MG63 (cell line): ENCODE measurements at regions not wholly inside any gene's neighbourhood (a gene's known extent, or its start where the extent isn't known, plus 50 kb on each side); places are given as distances from the start of the nearest gene placed in this dataset.
"Not testable (repeated sequence)": the region's sequence is repeated elsewhere in the genome, so short reads cannot be mapped to it uniquely, and the experiment has no call there.

ENCODE experiments used
- DNase-seq: peaks from one replicate; pipeline ENCODE4 v3.0.0-alpha.2; 2020
- H3K27me3 ChIP-seq: fragments of 250-450 bp; sonication (Bioruptor Pico); 2 replicates; pipeline ENCODE4 v1.5.1; 2020; ENCODE audit warnings: mild to moderate bottlenecking, moderate library complexity
- H3K36me3 ChIP-seq: fragments of 250-450 bp; sonication (Bioruptor Pico); 2 replicates; pipeline ENCODE4 v1.5.1; 2020; ENCODE audit warnings: mild to moderate bottlenecking, moderate library complexity
- H3K4me3 ChIP-seq: fragments of 250-450 bp; sonication (Bioruptor Pico); 2 replicates; pipeline ENCODE4 v1.5.1; 2020; ENCODE audit warnings: mild to moderate bottlenecking, moderate library complexity
- H3K9me3 ChIP-seq: fragments of 250-450 bp; sonication (Bioruptor Pico); 2 replicates; pipeline ENCODE4 v1.5.1; 2020; ENCODE audit warnings: mild to moderate bottlenecking, moderate library complexity

DNA sequence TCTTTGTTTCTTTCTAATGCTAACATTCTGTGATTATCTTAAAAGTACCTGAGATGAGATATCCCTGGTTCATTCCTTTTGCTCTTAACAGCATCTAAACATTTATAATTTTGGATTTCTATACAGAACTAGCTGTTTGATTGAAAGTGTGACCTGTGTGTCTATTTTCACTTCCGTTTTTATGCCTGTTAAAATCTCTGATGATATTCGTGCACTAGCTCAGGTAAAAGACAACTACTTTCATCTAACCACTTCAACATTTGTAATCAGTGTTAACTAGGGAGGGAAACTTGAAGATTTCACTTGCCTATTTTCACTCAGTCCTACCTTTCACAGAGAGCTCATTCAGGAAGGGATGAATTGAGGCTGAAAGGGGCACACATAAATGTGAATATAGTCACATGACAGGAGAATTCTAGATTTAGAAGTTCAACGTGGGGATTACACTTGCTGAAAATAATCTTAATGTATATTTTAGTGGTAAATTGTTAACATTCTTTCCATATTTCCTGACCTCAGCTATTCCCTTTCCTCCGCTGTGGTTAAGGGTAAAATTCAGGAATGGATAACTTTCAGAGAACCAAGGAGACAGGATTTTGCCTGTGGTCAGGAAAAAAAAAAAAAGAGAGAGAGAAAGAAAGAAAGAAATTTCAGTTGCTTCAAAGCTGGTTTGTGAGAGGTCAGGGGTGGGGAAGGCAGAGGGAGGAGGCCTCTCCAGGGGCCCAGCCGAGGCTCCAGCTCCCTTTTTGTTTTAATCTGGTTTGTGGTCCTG, 159.8 kb upstream of the TSC22D2 start:
- DNase-seq: peak; percentile 70
- H3K4me3 ChIP-seq: no peak overlapping the region
- no peaks in the 10 kb centered on the region for H3K27me3 ChIP-seq
- H3K36me3 ChIP-seq: no peaks in the 10 kb centered on the region
- H3K9me3 ChIP-seq: no peaks in the 10 kb centered on the region; the same call in 1 of the 2 replicates

DNA sequence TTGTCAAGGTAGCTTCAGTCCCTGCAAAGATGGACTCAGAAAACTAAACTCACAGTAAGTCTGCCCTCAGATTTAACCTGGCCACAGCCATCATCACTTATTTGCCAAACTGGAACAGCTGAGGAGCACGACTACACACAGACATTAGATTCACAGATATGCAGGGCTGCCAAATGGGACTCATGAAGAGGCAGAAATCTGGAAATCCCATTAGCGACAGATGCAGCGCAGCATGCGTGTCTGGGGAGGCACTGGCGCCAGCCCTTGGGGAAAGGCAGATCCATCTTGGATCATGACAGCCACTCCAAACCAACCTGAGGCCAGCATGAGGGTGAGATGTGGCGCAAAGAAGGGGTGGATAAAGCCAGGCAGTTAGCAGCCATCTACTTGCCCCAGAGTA, 160.7 kb upstream of the TSC22D2 start:
- Histone ChIP-seq H3K36me3 (no peaks in the 10 kb centered on the region), H3K9me3 (no peaks in the 10 kb centered on the region; the same call in 1 of the 2 replicates), H3K4me3 (no peak overlapping the region), H3K27me3 (no peaks in the 10 kb centered on the region)
- DNase-seq: no peak

DNA sequence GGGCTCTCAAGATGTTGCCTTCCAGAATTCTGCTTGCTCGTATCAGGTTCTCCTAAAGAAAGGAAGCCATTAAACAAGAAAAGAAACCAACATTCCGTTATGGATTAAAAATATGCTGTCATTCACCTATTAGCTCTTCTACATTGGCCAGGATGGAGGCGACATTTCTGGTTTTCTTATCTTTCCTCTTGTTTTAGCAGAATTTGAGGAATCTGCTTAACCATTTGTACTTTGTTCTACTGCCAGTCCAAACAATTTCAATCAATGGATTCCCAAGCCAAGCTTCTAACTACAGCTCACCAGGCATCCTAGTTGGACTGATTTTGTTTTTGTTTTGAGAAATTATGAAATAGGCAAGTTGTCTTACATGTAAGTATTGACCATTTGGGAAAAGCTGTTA, 164.6 kb upstream of the TSC22D2 start:
- no peak overlapping the region for H3K4me3 ChIP-seq
- no peak for DNase-seq
- no peaks in the 10 kb centered on the region; the same call in 1 of the 2 replicates for H3K9me3 ChIP-seq
- H3K36me3 ChIP-seq: no peaks in the 10 kb centered on the region
- H3K27me3 ChIP-seq: no peaks in the 10 kb centered on the region

DNA sequence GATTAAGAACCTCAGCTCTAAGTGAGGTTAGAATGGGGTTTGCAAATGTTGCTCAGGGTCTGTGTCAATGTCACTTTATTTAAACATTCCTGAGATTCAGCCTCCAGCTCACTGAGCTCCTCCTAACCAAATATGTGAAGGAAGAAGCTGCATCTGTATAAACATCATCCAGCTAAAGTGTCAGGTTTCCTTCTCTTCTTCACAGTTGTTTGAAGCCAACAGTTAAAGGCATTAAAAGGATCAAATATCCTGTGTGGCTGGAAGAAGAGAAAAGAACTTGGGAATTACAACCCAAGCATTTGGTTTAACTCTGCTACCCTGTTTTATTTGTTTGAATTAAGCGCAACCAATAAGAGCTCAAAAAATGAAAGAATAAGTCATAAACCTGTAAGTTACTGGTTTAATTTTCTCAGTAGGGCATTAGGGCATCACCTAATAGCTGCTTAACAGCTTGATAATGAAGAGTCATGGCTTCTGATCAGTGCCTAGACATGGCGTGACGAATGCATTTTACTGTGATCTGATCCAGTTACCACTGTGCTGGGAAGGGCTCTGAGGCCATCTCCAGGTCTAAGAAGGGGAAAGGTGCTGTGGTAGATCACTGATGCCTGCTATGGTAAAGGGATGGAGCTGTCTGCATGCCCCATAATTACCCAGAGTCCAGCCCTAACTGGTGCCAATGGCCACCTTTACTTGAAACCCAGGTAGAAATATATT, 165.7 kb upstream of the TSC22D2 start:
- Histone ChIP-seq H3K4me3 (no peak overlapping the region), H3K27me3 (no peaks in the 10 kb centered on the region), H3K36me3 (no peaks in the 10 kb centered on the region), H3K9me3 (no peaks in the 10 kb centered on the region; the same call in 1 of the 2 replicates)
- DNase-seq: no peak

DNA sequence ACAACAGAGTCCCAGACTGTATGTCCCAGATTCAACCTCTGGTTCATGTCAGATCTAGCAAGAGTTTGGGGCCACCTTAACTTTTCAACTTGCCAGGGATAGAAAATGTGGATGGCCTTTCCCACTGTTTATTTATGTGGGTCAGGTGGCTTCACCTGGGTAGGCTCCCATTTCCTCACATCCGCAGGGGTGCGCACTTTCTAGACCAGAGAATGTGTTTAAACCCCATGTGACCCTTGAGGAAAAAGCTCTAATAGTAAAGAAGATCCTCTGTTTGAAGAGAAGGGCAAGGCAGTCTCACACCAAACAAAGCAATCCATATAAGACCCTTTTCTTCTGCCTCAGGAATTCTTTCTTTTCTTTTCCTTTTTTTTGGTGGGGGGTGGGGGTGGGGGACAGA, 167.2 kb upstream of the TSC22D2 start:
- Histone ChIP-seq H3K4me3 (no peak overlapping the region), H3K36me3 (no peaks in the 10 kb centered on the region), H3K9me3 (no peaks in the 10 kb centered on the region; the same call in 1 of the 2 replicates), H3K27me3 (no peaks in the 10 kb centered on the region)
- no peak for DNase-seq

DNA sequence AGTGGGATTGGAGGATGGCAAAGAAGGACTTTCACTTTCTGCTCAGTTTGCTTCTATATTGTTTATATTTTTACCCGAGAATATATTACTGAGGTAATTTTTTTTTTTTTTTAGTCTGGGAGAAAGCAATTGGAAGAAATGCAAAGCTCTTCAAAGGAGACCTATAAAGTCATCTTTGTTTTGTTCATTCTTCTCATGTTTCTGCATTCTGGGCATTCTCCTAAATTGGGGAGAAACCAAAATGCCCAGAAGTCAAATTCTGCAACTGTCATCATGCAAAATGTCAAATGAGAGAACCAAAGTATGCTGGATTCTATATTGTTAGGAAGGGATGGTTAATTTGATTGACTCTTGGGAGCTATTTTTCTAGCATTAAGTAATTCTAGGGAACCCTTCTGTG, 168.3 kb upstream of the TSC22D2 start:
- Histone ChIP-seq H3K36me3 (no peaks in the 10 kb centered on the region), H3K4me3 (no peak overlapping the region), H3K9me3 (no peaks in the 10 kb centered on the region), H3K27me3 (no peaks in the 10 kb centered on the region)
- no peak for DNase-seq

DNA sequence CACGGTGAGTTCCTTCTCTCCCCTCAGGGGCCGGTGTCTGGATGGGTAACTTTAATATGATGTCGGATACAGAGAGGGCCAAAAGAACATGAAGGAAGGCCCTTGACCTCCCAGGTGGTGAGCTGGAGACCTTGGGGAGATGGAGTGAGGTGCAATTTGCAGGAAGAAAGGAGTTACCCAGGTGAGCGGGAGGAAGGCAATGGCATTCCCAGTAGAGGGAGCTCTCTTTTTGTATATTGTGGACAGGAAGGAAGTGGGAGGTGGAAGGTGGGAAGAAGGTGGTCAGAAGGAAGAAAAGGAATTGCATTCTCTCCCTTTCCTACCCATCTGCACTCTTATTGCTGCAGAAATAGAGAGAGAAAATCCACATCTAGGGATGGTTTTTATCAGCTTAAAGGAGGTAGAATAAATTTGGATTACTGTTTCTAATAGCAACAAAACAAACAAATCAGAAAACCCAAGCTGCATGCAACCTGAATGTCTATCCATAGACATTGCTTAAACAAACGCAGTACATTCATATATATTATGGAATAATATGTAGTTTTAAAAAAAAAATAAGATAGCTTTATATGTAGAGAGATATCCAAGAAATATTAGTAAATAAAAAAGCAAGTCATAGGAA, 169.0 kb upstream of the TSC22D2 start:
- Histone ChIP-seq H3K27me3 (no peaks in the 10 kb centered on the region), H3K4me3 (no peak overlapping the region), H3K9me3 (no peaks in the 10 kb centered on the region), H3K36me3 (no peaks in the 10 kb centered on the region)
- no peak for DNase-seq

DNA sequence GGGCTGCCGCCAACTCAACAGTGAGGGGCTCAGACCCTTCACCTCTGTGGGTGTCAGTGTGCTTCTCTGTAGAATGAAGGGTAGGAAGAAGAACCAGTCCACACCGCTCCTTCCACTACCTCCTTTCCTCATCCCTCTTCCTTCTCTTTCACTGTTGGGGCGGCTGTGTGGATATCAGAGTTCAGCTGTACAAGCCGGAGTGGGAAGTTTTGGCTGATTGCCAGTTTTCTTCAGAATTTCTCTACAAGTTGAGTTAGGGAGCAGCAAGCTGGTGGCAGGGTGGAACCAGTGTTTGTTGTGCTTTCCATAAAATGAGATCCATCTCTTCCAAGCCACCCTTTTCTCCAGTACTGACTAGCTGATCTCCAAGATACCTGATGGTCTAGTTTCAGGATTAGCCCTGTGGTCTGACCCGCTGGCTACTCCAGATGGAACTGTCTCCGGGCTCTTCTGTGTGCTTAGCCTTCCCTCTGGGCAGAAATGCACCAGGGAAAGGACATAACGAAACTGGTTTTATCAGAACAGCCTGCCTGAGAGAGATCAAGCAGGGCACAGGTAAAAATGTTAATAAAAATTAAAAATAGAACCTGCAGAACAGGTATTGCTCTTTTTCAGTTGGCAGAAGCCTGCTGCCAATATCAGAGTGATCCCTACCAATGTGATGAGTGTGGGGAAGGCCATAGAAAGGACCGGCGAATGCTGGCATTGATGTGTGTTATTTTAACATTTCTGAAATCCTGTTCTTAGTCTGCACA, 169.9 kb upstream of the TSC22D2 start:
- Histone ChIP-seq H3K36me3 (no peaks in the 10 kb centered on the region), H3K4me3 (no peak overlapping the region), H3K27me3 (no peaks in the 10 kb centered on the region), H3K9me3 (no peaks in the 10 kb centered on the region)
- no peak for DNase-seq

DNA sequence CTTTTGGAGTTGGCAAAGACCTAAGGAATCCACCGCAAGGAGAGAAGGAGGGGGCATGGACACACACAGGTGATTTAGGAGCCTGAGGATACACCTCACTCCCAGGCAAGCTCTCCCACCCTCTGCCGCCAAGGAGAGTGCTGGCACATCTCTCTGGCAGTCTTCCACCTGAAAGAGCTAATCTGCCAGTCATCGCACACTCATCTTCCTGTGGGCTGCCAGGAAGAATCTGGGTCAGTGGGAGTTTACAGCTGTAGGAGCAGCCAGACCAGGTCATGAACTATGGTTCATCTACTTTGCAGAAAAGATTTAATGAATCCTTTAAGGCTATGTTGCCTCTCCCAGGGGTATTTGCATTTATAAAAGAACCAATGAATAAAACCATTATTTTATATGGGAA, 170.6 kb upstream of the TSC22D2 start:
- no peaks in the 10 kb centered on the region for H3K9me3 ChIP-seq
- H3K36me3 ChIP-seq: no peaks in the 10 kb centered on the region
- no peaks in the 10 kb centered on the region for H3K27me3 ChIP-seq
- H3K4me3 ChIP-seq: no peak overlapping the region
- DNase-seq: peak; percentile 95

DNA sequence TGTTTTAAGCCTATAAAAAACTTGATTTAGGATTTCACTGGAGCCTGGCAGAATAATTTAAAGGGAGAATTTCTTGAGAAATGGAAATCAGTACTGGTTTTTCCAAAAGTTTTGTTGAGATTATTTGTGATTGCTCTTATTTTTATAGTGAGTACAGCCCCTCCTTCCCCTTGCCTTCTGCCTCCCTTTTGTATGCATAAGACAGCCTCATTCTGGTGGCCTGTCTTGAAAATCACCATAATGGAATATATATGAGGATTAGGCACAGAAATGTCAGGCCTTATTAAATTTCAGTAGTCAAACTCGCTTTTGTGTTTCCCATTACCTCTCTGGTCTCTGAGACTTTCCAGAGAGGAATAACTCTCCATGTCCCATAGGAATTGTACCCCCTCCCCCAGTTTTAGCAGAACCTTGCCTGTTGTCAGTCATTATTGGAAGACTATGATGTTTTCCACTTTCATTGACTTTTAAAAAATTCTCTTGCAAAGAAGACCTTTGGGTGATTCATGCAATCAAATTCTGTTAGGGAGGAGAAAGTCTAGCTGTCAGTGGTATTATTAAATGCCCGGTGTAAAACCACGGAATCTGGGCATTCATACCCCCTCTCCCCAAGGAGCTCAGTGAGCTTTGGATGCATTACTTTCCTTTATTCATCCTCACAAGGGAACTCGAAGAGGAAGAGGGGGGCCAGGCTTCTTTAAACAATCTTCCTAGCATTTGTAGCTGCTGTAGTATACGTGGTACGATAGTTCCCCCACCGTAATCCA, 171.6 kb upstream of the TSC22D2 start:
- H3K27me3 ChIP-seq: no peaks in the 10 kb centered on the region
- no peaks in the 10 kb centered on the region for H3K9me3 ChIP-seq
- no peaks in the 10 kb centered on the region for H3K36me3 ChIP-seq
- H3K4me3 ChIP-seq: peak overlapping the region; percentile 1
- DNase-seq: peak; percentile 81

DNA sequence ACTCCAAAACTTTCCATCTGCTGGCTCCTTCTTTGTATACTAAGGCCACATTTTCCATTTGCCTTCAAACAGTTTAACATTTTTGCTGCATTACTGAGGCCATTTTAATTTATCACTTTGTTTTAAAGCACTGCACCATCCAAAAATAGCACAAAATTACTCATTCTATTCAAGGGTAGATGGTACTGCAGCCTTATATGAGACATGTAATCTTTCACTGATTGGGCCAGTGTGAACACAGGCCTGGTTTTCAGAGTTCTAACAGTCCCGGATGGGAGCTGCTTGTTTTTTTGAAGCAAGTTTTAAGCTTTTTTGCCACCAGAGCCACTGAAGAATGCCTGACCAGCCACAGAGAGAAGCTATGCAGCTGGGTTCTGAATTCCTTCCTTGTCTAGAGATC, 172.3 kb upstream of the TSC22D2 start:
- Histone ChIP-seq H3K9me3 (no peaks in the 10 kb centered on the region), H3K4me3 (no peak overlapping the region)

DNA sequence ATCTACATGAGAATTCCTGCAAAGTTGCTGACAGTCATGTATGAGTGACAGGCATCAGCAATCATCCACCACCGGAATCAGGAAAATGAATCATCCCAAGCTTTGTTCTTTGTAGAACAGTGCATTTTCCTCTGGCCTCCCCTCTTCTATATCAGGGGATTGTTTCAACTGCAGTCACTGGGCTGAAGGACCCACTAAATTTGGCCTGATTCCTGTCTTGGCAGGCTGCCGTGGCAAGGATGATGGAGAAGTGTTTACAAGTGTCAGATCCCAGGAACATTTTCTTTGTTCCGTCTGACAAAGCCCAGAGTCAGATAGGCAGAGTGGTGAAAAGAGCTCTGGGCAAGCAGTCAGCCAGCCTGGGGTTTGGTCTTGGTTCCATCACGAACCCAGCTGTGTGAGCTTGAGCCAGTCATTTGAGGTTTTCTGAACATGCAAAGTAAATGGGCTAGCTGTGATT, 175.1 kb upstream of the TSC22D2 start:
- H3K9me3 ChIP-seq: no peaks in the 10 kb centered on the region
- H3K36me3 ChIP-seq: no peaks in the 10 kb centered on the region
- no peak overlapping the region for H3K4me3 ChIP-seq
- H3K27me3 ChIP-seq: no peaks in the 10 kb centered on the region
- peak; percentile 97 for DNase-seq

More for the DNA sequence above, 172.3 kb upstream of the TSC22D2 start:
- no peaks in the 10 kb centered on the region for H3K36me3 ChIP-seq
- H3K27me3 ChIP-seq: no peaks in the 10 kb centered on the region
- peak; percentile 38 for DNase-seq

DNA sequence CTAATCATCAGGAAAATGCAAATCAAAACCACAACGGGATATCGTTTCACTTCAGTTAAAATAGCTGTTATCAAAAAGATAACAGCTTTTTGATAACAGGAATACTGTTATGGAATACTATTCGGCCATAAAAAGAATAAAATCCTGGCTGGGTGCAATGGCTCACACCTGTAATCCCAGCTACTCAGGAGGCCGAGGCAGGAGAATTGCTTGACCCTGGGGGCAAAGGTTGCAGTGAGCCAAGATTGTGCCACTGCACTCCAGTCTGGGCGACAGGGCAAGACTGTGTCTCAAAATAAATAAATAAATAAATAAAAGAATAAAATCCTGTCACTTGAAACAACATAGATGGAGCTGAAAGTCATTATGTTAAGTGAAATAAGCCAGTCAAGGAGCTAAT, 178.1 kb upstream of the TSC22D2 start:
- Histone ChIP-seq H3K9me3 (no peaks in the 10 kb centered on the region), H3K27me3 (no peaks in the 10 kb centered on the region), H3K36me3 (no peaks in the 10 kb centered on the region), H3K4me3 (no peak overlapping the region)
- DNase-seq: no peak

DNA sequence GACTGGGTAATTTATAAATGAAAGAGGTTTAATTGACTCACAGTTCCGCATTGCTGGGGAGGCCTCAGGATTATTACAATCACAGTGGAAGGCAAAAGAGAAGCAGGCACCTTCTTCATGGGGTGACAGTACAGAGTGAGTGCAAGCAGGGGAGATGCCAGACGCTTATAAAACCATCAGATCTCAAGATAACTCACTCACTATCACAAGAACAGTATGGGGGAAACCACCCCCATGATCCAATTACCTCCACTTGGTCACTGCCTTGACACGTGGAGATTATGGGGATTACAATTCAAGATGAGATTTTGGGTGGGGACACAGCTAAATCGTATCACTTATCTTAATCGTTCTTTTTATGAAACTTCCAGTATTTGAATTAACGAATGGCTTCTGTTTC, 179.5 kb upstream of the TSC22D2 start:
- not testable (repeated sequence) for H3K27me3 ChIP-seq, DNase-seq, H3K9me3 ChIP-seq, H3K36me3 ChIP-seq, H3K4me3 ChIP-seq

DNA sequence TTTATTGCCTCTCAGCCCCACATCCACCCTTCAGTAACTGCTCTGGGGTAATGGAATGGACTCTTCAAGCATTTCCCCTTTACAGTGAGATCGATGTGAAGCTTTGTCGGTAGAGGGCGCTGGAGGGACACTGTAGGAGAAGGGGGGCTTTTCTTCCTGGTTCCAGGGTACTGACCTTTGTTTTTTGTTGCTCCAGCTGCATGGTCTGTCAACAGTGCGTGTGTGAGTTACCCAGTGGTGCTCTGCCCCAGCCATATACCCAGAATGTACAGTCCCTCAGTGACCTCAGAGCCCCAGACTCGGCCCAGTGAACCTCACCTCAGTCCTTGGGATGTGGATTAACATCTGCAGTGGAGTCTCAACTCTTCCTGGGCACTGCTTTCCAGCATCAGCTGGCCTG, 180.3 kb upstream of the TSC22D2 start:
- H3K36me3 ChIP-seq: no peaks in the 10 kb centered on the region
- DNase-seq: peak; percentile 58

DNA sequence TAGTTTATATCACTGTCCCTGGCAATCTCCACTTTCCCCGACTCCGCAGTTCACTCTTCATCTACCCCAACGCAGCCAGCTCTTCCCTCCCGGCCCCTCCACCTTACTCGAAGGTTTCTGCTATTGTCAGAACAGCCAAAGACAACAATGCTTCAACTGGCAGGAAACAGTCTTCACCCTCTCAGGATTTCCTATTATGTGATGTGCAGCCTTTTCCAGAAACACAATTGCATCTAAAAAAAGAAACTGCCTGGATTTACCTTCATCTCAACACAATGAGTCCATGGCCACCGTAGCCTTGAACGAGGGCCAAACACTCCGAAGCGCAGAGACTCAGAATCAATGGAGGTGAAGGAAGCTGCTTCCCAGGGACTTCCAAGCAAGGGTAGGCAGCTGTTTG, 182.1 kb upstream of the TSC22D2 start:
- H3K4me3 ChIP-seq: no peak overlapping the region
- H3K36me3 ChIP-seq: no peaks in the 10 kb centered on the region
- no peaks in the 10 kb centered on the region for H3K27me3 ChIP-seq
- no peak for DNase-seq
- no peaks in the 10 kb centered on the region for H3K9me3 ChIP-seq

More for the DNA sequence above, 180.3 kb upstream of the TSC22D2 start:
- H3K4me3 ChIP-seq: no peak overlapping the region
- no peaks in the 10 kb centered on the region for H3K9me3 ChIP-seq
- no peaks in the 10 kb centered on the region for H3K27me3 ChIP-seq
